Activated naive CD8-positive, alpha-beta T cell (primary cell): ENCODE measurements at regions not wholly inside any gene's neighbourhood (a gene's known extent, or its start where the extent isn't known, plus 50 kb on each side); places are given as distances from the start of the nearest gene placed in this dataset.

Experiments
- H3K27ac Mint-ChIP-seq: one replicate; pipeline ENCODE4 v1.8.0; 2021; ENCODE audit warnings: mixed read lengths
- H3K27me3 Mint-ChIP-seq: one replicate; pipeline ENCODE4 v1.8.0; 2021; ENCODE audit warnings: mixed read lengths
- H3K36me3 Mint-ChIP-seq: one replicate; pipeline ENCODE4 v1.8.0; 2021; ENCODE audit warnings: mixed read lengths
- H3K4me1 Mint-ChIP-seq: one replicate; pipeline ENCODE4 v1.8.0; 2021; ENCODE audit warnings: low read depth, mixed read lengths
- H3K4me3 Mint-ChIP-seq: one replicate; pipeline ENCODE4 v1.8.0; 2021; ENCODE audit warnings: mild to moderate bottlenecking, mixed read lengths
- H3K9me3 Mint-ChIP-seq: one replicate; pipeline ENCODE4 v1.8.0; 2021; ENCODE audit warnings: low read depth, mixed read lengths

DNA sequence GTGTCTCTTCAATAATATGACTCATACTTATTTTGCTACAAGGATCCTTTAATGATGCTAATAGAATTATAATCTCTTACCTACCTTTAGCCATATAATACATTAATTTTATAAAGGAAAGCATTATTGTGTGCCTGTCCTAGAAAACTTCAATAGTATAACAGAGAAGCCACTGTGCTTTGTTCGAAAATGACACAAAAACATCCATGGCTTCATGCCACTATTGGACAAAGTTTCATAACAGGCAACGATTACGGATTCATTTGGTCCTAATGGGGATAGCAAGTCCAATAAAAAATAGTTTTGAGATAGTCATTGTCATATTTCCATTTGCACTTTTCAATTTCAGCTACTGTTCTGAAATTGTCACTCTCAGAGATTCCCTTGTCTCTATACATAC lies 52.5 kb upstream of the CCDC150 start:
- Mint-ChIP-seq H3K4me3 (no peak overlapping the region), H3K27me3 (peaks cover 37% of the 10 kb centered on the region), H3K36me3 (peaks cover 2% of the 10 kb centered on the region), H3K27ac (no peak overlapping the region), H3K4me1 (no peaks in the 10 kb centered on the region), H3K9me3 (peaks cover 11% of the 10 kb centered on the region)

DNA sequence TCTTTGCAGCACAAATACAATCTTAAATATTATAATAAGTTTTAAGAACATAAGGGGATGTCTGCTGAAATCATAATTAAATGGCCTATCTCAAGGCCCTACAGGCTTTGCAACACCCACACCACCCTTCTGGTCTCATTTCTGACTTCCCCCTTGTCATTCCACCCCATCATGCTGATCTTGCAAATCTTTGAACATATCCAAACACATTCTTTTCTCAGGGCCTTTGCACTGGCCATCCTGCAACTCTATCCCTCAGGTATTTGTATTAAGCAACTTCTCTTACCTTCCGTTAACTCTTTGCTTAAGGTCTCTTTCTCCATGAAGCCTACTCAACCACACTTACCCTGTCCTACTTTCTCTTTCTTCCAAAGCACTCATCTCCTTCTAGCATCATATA lies 51.8 kb upstream of the CCDC150 start:
- Mint-ChIP-seq H3K27me3 (peaks cover 40% of the 10 kb centered on the region), H3K4me3 (no peak overlapping the region), H3K36me3 (peaks cover 2% of the 10 kb centered on the region), H3K4me1 (peaks cover 4% of the 10 kb centered on the region), H3K9me3 (peaks cover 11% of the 10 kb centered on the region), H3K27ac (no peak overlapping the region)

DNA sequence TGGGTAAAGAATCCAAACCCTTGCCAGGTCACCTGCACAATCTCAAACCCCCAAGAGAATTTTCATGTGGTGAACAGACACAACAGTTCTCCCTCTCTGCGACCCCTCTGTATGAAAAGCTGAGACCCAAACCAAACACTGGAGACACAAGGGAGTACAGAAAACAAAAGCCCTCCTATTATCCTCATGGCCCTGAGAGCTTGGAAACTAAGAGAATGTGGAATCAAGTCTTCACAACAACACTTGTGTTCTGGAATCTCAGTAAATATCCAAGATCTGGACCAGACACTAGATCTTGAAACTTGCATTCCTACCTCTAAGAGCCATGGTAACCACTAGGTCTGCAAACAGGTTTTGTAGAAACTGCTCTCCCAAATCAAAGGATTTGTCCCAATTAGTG lies 50.1 kb upstream of the CCDC150 start:
- Mint-ChIP-seq H3K27me3 (peaks cover 48% of the 10 kb centered on the region), H3K4me1 (peaks cover 8% of the 10 kb centered on the region), H3K27ac (no peak overlapping the region), H3K4me3 (no peak overlapping the region), H3K9me3 (peaks cover 11% of the 10 kb centered on the region), H3K36me3 (peaks cover 2% of the 10 kb centered on the region)
